ENCODE measurements at regions not wholly inside any gene's neighbourhood (a gene's known extent, or its start where the extent isn't known, plus 50 kb on each side); places are given as distances from the start of the nearest gene placed in this dataset.
A peak's percentile ranks its signal among the peaks of the same experiment; 100 is the strongest.

DNA sequence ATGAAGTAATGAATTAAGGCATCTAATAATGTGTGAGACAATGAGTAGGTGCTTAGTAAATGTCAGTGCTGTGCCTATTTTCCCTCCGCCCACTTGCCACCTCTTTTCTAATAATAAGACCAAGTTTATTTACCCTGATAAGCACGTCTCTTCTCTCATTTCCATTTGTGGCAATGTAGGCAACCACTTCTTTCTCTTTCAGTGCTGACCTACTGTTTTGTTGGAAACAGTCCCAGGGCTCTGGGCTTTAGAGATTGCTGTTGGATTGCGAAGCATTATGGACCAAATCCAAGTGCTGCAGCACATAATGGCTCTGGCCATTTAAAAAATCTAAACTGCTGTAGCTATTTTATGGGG is 141.3 kb upstream of the PLEKHG7 start:
- ChIA-PET CTCF (interaction anchor here (1.1 kb wide), 1 partner anchor 8 kb away, joined by 5 read pairs; no protein-coding TSS in a partner anchor), POLR2A (no interaction called here)
- H3K9me3 ChIP-seq = 0 out of 3 replicates have a peak, but pooled peaks cover 2% of the 10 kb centered on the region
- H3K4me1 ChIP-seq = peaks cover 31% of the 10 kb centered on the region
- peak overlapping the region; percentile 14; the same call in 2 of the 3 replicates for H3K4me2 ChIP-seq
- peak overlapping the region; percentile 1 to 49; a peak in 2 of 6 replicates for H3K27ac ChIP-seq
- TF ChIP-seq REST (IDR thresholded peaks at IDR 0.05) = no peak
- TF ChIP-seq ZNF302 (CRISPR knock-in tag; IDR thresholded peaks at IDR 0.05) = no peak
- TF ChIP-seq KDM1A (IDR thresholded peaks at IDR 0.05; ENCODE audit: low read depth) = no peak
- TF ChIP-seq HEYL (CRISPR knock-in tag; IDR thresholded peaks at IDR 0.05) = no peak
- TF ChIP-seq MAFK (IDR thresholded peaks at IDR 0.05; ENCODE audit: partially characterized antibody) = no peak
- no peak for TF ChIP-seq ZC3H11A (IDR thresholded peaks at IDR 0.05)
- TF ChIP-seq, protein P1, sequence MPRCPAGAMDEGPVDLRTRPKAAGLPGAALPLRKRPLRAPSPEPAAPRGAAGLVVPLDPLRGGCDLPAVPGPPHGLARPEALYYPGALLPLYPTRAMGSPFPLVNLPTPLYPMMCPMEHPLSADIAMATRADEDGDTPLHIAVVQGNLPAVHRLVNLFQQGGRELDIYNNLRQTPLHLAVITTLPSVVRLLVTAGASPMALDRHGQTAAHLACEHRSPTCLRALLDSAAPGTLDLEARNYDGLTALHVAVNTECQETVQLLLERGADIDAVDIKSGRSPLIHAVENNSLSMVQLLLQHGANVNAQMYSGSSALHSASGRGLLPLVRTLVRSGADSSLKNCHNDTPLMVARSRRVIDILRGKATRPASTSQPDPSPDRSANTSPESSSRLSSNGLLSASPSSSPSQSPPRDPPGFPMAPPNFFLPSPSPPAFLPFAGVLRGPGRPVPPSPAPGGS (IDR thresholded peaks at IDR 0.05) = no peak
- no peak for TF ChIP-seq CBX8 (IDR thresholded peaks at IDR 0.05)
- no peak for TF ChIP-seq TFCP2L1 (CRISPR knock-in tag; IDR thresholded peaks at IDR 0.05)
- no peak for TF ChIP-seq ZFP36 (IDR thresholded peaks at IDR 0.05; ENCODE audit: borderline replicate concordance, partially characterized antibody)
- no peak for TF ChIP-seq RCOR1 (IDR thresholded peaks at IDR 0.05; ENCODE audit: low read depth, low read length)
- no peak for TF ChIP-seq HES2 (IDR thresholded peaks at IDR 0.05)
- TF ChIP-seq SREBF2 (IDR thresholded peaks at IDR 0.05) = no peak
- no peak for TF ChIP-seq MYC (IDR thresholded peaks at IDR 0.05; ENCODE audit: borderline replicate concordance, low read length)
- TF ChIP-seq RNF2 (IDR thresholded peaks at IDR 0.05; ENCODE audit: borderline replicate concordance, low read depth) = no peak
- no peak for TF ChIP-seq HMGXB4 (CRISPR knock-in tag; IDR thresholded peaks at IDR 0.05; ENCODE audit: borderline replicate concordance)
- no peak for TF ChIP-seq HOXA7 (CRISPR knock-in tag; IDR thresholded peaks at IDR 0.05)
- TF ChIP-seq, protein P2, sequence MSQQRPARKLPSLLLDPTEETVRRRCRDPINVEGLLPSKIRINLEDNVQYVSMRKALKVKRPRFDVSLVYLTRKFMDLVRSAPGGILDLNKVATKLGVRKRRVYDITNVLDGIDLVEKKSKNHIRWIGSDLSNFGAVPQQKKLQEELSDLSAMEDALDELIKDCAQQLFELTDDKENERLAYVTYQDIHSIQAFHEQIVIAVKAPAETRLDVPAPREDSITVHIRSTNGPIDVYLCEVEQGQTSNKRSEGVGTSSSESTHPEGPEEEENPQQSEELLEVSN (IDR thresholded peaks at IDR 0.05; ENCODE audit: borderline replicate concordance, low read depth) = no peak
- TF ChIP-seq RAD21 (conservative IDR thresholded peaks at IDR 0.05 in 1 of 2, IDR thresholded peaks at IDR 0.05 in 1 of 2) = no peak
- ATAC-seq (peak in 1 of 2 experiments; percentile 29; a peak in 1 of 6 replicates), DNase-seq (ENCODE audit: low read depth in 1 of 2, low spot score in 1 of 2) (no peak), FAIRE-seq (no peak)
- WGBS (ENCODE audit: missing lambda C conversion rate) = 55% methylated on average over 3 of the region's 3 CpGs
- H3K4me3 ChIP-seq = no peak overlapping the region

All from A549 (cell line).